SK-N-SH (cell line): ENCODE measurements at regions not wholly inside any gene's neighbourhood (a gene's known extent, or its start where the extent isn't known, plus 50 kb on each side); places are given as distances from the start of the nearest gene placed in this dataset.

Source experiments
- CTCF ChIP-seq: fragments of 200-600 bp; sonication (generic); IDR thresholded peaks from 2 replicates; pipeline ENCODE4 v1.6.1; 2017; ENCODE audit warnings: antibody characterized with exemption, mild to moderate bottlenecking, moderate library complexity
- EP300 ChIP-seq, 2 experiments: IDR thresholded peaks; 2 replicates each; pipeline versions ENCODE4 v1.4.0 to v1.6.1; 2012; ENCODE audit warnings: borderline replicate concordance in 1 of 2, low read depth in 1 of 2, low read length in 1 of 2
- NFIC ChIP-seq: IDR thresholded peaks from 2 replicates; pipeline ENCODE4 v1.4.0; 2012; ENCODE audit warnings: borderline replicate concordance
- NRF1 ChIP-seq: IDR thresholded peaks from 2 replicates; pipeline ENCODE4 v1.6.1; 2012; ENCODE audit warnings: low read depth, mild to moderate bottlenecking, low read length
- REST ChIP-seq: IDR thresholded peaks from 2 replicates; pipeline ENCODE4 v1.6.1; 2012; ENCODE audit warnings: mild to moderate bottlenecking, low read depth, low read length, moderate library complexity
- SIN3A ChIP-seq: IDR thresholded peaks from 2 replicates; pipeline ENCODE4 v1.6.1; 2012; ENCODE audit warnings: low read depth, mild to moderate bottlenecking, low read length, moderate library complexity, borderline replicate concordance
- SMC3 ChIP-seq: IDR thresholded peaks from 2 replicates; pipeline ENCODE4 v1.6.1; 2012; ENCODE audit warnings: low read depth, low read length, improper control_type of control experiment
- TCF12 ChIP-seq: IDR thresholded peaks from 2 replicates; pipeline ENCODE4 v1.4.0; 2012
- YY1 ChIP-seq: IDR thresholded peaks from 2 replicates; pipeline ENCODE4 v1.4.0; 2012; ENCODE audit warnings: low read depth, mild to moderate bottlenecking
- TF ChIP-seq, protein P1 (sequence below): IDR thresholded peaks from 2 replicates; pipeline ENCODE4 v1.4.0; 2012; ENCODE audit warnings: low read depth, borderline replicate concordance

DNA sequence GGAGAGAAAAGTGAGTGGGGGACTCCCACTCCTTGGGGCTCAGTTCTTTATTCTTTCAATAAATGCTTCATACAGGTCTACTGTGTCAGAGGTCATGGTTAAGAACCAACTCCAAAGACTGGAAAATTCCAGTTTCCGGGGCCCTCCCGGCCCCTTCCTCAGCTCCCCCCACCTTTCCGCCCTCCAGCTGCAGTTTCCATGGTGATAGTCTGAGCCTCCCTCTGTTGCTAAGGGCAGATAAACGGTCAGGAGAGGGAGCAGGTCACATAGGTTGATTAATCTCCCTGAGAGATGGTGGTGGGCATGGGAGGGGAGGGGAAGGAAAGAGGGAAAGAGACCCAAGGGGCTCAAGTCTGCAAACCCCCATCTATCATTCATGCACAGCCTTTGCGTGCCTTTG, 131.5 kb upstream of the USP29 start:
- TF ChIP-seq CTCF (no peak), EP300 (IDR thresholded peaks at IDR 0.05; ENCODE audit: borderline replicate concordance in 1 of 2, low read depth in 1 of 2, low read length in 1 of 2) (no peak), REST (no peak), YY1 (no peak), TCF12 (no peak), SIN3A (no peak), SMC3 (no peak), NFIC (no peak), NRF1 (no peak)
- TF ChIP-seq, protein P1, sequence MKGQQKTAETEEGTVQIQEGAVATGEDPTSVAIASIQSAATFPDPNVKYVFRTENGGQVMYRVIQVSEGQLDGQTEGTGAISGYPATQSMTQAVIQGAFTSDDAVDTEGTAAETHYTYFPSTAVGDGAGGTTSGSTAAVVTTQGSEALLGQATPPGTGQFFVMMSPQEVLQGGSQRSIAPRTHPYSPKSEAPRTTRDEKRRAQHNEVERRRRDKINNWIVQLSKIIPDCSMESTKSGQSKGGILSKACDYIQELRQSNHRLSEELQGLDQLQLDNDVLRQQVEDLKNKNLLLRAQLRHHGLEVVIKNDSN: no peak
